CD4-positive, CD25-positive, alpha-beta regulatory T cell (primary cell): ENCODE measurements at regions not wholly inside any gene's neighbourhood (a gene's known extent, or its start where the extent isn't known, plus 50 kb on each side); places are given as distances from the start of the nearest gene placed in this dataset.

Experiments used
- ATAC-seq, 2 donors: fragments of 150-1000 bp; cut with Tn5 transposase; one replicate each; pipeline ENCODE4 v1.10.0; 2021; ENCODE audit warnings: low read depth in 2 of 2, moderate number of reproducible peaks in 2 of 2, moderate library complexity in 1 of 2
- DNase-seq, 3 donors: peaks; one replicate each; pipeline versions ENCODE4 v3.0.0 to v3.0.0-alpha.2; 2012 to 2022; ENCODE audit warnings: mixed read lengths in 1 of 3
- H3K27ac ChIP-seq: one replicate; pipeline ENCODE4 v1.7.0; 2013; ENCODE audit warnings: mild to moderate bottlenecking, low read length; ENCODE audit not compliant: insufficient read depth, poor library complexity, severe bottlenecking
- H3K27me3 ChIP-seq: one replicate; pipeline ENCODE4 v1.7.0; 2013; ENCODE audit warnings: low read length; ENCODE audit not compliant: control insufficient read depth, insufficient read depth
- H3K36me3 ChIP-seq: one replicate; pipeline ENCODE4 v1.7.0; 2013; ENCODE audit warnings: mild to moderate bottlenecking, low read length, moderate library complexity; ENCODE audit not compliant: control insufficient read depth, insufficient read depth
- H3K4me1 ChIP-seq: 2 replicates; pipeline ENCODE4 v1.7.0; 2013; ENCODE audit warnings: mild to moderate bottlenecking, low read length; ENCODE audit not compliant: insufficient read depth, control insufficient read depth, poor library complexity, severe bottlenecking
- H3K4me3 ChIP-seq: one replicate; pipeline ENCODE4 v1.7.0; 2013; ENCODE audit warnings: low read depth, mild to moderate bottlenecking, low read length, moderate library complexity
- H3K9me3 ChIP-seq, 2 experiments: 1 replicate in 1 of 2; 2 replicates in 1 of 2; pipeline ENCODE4 v1.7.0; 2013; ENCODE audit warnings: low read length in 2 of 2, mild to moderate bottlenecking in 1 of 2, moderate library complexity in 1 of 2; ENCODE audit not compliant: control insufficient read depth in 2 of 2
- H3K27ac Mint-ChIP-seq, 3 donors: one replicate each; pipeline ENCODE4 v1.8.0; 2020 to 2022; ENCODE audit warnings: mild to moderate bottlenecking in 3 of 3, mixed read lengths in 3 of 3, moderate library complexity in 2 of 3
- H3K27me3 Mint-ChIP-seq: one replicate; pipeline ENCODE4 v1.8.0; 2022; ENCODE audit warnings: mild to moderate bottlenecking, mixed read lengths
- H3K36me3 Mint-ChIP-seq: one replicate; pipeline ENCODE4 v1.8.0; 2020; ENCODE audit warnings: mixed read lengths
- H3K4me1 Mint-ChIP-seq, 4 donors: one replicate each; pipeline ENCODE4 v1.8.0; 2020 to 2022; ENCODE audit warnings: mixed read lengths in 4 of 4, mild to moderate bottlenecking in 1 of 4
- H3K4me3 Mint-ChIP-seq, 4 donors: one replicate each; pipeline ENCODE4 v1.8.0; 2020 to 2022; ENCODE audit warnings: mild to moderate bottlenecking in 4 of 4, mixed read lengths in 4 of 4, moderate library complexity in 3 of 4
- H3K9me3 Mint-ChIP-seq, 7 donors: one replicate each; pipeline ENCODE4 v1.8.0; 2020 to 2022; ENCODE audit warnings: mixed read lengths in 7 of 7, mild to moderate bottlenecking in 3 of 7, moderate library complexity in 2 of 7

GRCh38 chr15:97791824-97792792, 168.4 kb upstream of the ARRDC4 start:
- no peaks in the 10 kb centered on the region for H3K4me1 Mint-ChIP-seq
- H3K27me3 Mint-ChIP-seq: no peaks in the 10 kb centered on the region
- no peaks in the 10 kb centered on the region for H3K9me3 ChIP-seq
- H3K36me3 ChIP-seq: no peaks in the 10 kb centered on the region
- H3K4me3 Mint-ChIP-seq: no peak overlapping the region
- no peaks in the 10 kb centered on the region for H3K4me1 ChIP-seq
- H3K27me3 ChIP-seq: no peaks in the 10 kb centered on the region
- no peaks in the 10 kb centered on the region for H3K36me3 Mint-ChIP-seq
- H3K27ac Mint-ChIP-seq: no peak overlapping the region
- no peak for ATAC-seq
- no peak overlapping the region for H3K27ac ChIP-seq
- H3K4me3 ChIP-seq: no peak overlapping the region
- DNase-seq: no peak
- peaks cover 0 to 9% (median 0%) of the 10 kb centered on the region in 7 donors for H3K9me3 Mint-ChIP-seq

- Mint-ChIP-seq H3K4me3 (no peak overlapping the region), H3K9me3 (peaks cover 0 to 15% (median 4%) of the 10 kb centered on the region in 7 donors), H3K36me3 (no peaks in the 10 kb centered on the region), H3K4me1 (no peaks in the 10 kb centered on the region), H3K27me3 (no peaks in the 10 kb centered on the region), H3K27ac (no peak overlapping the region)
- H3K27ac ChIP-seq: no peak overlapping the region
- H3K36me3 ChIP-seq: no peaks in the 10 kb centered on the region
- H3K4me1 ChIP-seq: no peaks in the 10 kb centered on the region
- no peak overlapping the region for H3K4me3 ChIP-seq
- H3K9me3 ChIP-seq: no peaks in the 10 kb centered on the region
- ATAC-seq: no peak
- H3K27me3 ChIP-seq: no peaks in the 10 kb centered on the region
- DNase-seq: no peak
Measured at GRCh38 chr15:97804950-97805349, 155.6 kb upstream of the ARRDC4 start.

- H3K27ac Mint-ChIP-seq: no peak overlapping the region
- H3K36me3 ChIP-seq: no peaks in the 10 kb centered on the region
- H3K4me1 ChIP-seq: no peaks in the 10 kb centered on the region
- H3K27ac ChIP-seq: no peak overlapping the region
- no peaks in the 10 kb centered on the region for H3K4me1 Mint-ChIP-seq
- H3K27me3 ChIP-seq: no peaks in the 10 kb centered on the region
- no peak for ATAC-seq
- H3K4me3 Mint-ChIP-seq: no peak overlapping the region
- H3K9me3 ChIP-seq: peaks cover 0 to 4% of the 10 kb centered on the region in 2 experiments
- no peaks in the 10 kb centered on the region for H3K27me3 Mint-ChIP-seq
- H3K4me3 ChIP-seq: no peak overlapping the region
- no peaks in the 10 kb centered on the region for H3K36me3 Mint-ChIP-seq
- no peak for DNase-seq
- peaks cover 0 to 18% (median 5%) of the 10 kb centered on the region in 7 donors for H3K9me3 Mint-ChIP-seq
Measured at GRCh38 chr15:97806766-97807165, 153.7 kb upstream of the ARRDC4 start.

GRCh38 chr15:97815835-97816234, 144.7 kb upstream of the ARRDC4 start:
- H3K9me3 Mint-ChIP-seq: peaks cover 0 to 9% (median 5%) of the 10 kb centered on the region in 7 donors
- H3K27me3 Mint-ChIP-seq: no peaks in the 10 kb centered on the region
- Histone ChIP-seq H3K4me1 (no peaks in the 10 kb centered on the region), H3K9me3 (peaks cover 0 to under 1% of the 10 kb centered on the region in 2 experiments), H3K27ac (no peak overlapping the region), H3K36me3 (no peaks in the 10 kb centered on the region), H3K27me3 (no peaks in the 10 kb centered on the region), H3K4me3 (no peak overlapping the region)
- DNase-seq: no peak
- H3K27ac Mint-ChIP-seq: no peak overlapping the region
- no peaks in the 10 kb centered on the region for H3K4me1 Mint-ChIP-seq
- H3K36me3 Mint-ChIP-seq: no peaks in the 10 kb centered on the region
- ATAC-seq: no peak
- H3K4me3 Mint-ChIP-seq: no peak overlapping the region

GRCh38 chr15:97817276-97817890, 143.1 kb upstream of the ARRDC4 start:
- no peaks in the 10 kb centered on the region for H3K27me3 Mint-ChIP-seq
- no peak overlapping the region for H3K27ac Mint-ChIP-seq
- DNase-seq: no peak
- ATAC-seq: no peak
- H3K27me3 ChIP-seq: no peaks in the 10 kb centered on the region
- no peaks in the 10 kb centered on the region for H3K9me3 ChIP-seq
- H3K27ac ChIP-seq: no peak overlapping the region
- no peaks in the 10 kb centered on the region for H3K36me3 ChIP-seq
- H3K4me1 ChIP-seq: no peaks in the 10 kb centered on the region
- no peaks in the 10 kb centered on the region for H3K4me1 Mint-ChIP-seq
- peaks cover 0 to 6% (median 3%) of the 10 kb centered on the region in 7 donors for H3K9me3 Mint-ChIP-seq
- no peak overlapping the region for H3K4me3 ChIP-seq
- H3K36me3 Mint-ChIP-seq: no peaks in the 10 kb centered on the region
- H3K4me3 Mint-ChIP-seq: peak overlapping the region in 1 of 4 donors; percentile 27

- Histone ChIP-seq H3K36me3 (no peaks in the 10 kb centered on the region), H3K4me1 (no peaks in the 10 kb centered on the region), H3K4me3 (no peak overlapping the region), H3K27me3 (no peaks in the 10 kb centered on the region), H3K9me3 (no peaks in the 10 kb centered on the region), H3K27ac (no peak overlapping the region)
- DNase-seq (no peak), ATAC-seq (no peak)
- no peaks in the 10 kb centered on the region for H3K27me3 Mint-ChIP-seq
- no peak overlapping the region for H3K27ac Mint-ChIP-seq
- H3K4me1 Mint-ChIP-seq: no peaks in the 10 kb centered on the region
- H3K4me3 Mint-ChIP-seq: no peak overlapping the region
- no peaks in the 10 kb centered on the region for H3K36me3 Mint-ChIP-seq
- peaks cover 3 to 33% (median 10%) of the 10 kb centered on the region in 7 donors for H3K9me3 Mint-ChIP-seq
Measured at GRCh38 chr15:97836003-97836402, 124.5 kb upstream of the ARRDC4 start.

- Mint-ChIP-seq H3K4me1 (no peaks in the 10 kb centered on the region), H3K27me3 (no peaks in the 10 kb centered on the region), H3K9me3 (peaks cover 0 to 24% (median 3%) of the 10 kb centered on the region in 7 donors), H3K27ac (no peak overlapping the region), H3K4me3 (no peak overlapping the region), H3K36me3 (no peaks in the 10 kb centered on the region)
- Histone ChIP-seq H3K9me3 (no peaks in the 10 kb centered on the region), H3K36me3 (no peaks in the 10 kb centered on the region), H3K27me3 (no peaks in the 10 kb centered on the region), H3K4me1 (no peaks in the 10 kb centered on the region), H3K27ac (no peak overlapping the region), H3K4me3 (no peak overlapping the region)
- no peak for DNase-seq
- no peak for ATAC-seq
Measured at GRCh38 chr15:97837896-97838295, 122.6 kb upstream of the ARRDC4 start.
